Suppressor macrophage treated with lipopolysaccharide for 4 hours (primary cell): ENCODE measurements at regions not wholly inside any gene's neighbourhood (a gene's known extent, or its start where the extent isn't known, plus 50 kb on each side); places are given as distances from the start of the nearest gene placed in this dataset.
"Not testable (repeated sequence)": the region's sequence is repeated elsewhere in the genome, so short reads cannot be mapped to it uniquely, and the experiment has no call there.

ENCODE experiments used
- DNase-seq: peaks from one replicate; pipeline ENCODE4 v3.0.0-alpha.2; 2020

DNA sequence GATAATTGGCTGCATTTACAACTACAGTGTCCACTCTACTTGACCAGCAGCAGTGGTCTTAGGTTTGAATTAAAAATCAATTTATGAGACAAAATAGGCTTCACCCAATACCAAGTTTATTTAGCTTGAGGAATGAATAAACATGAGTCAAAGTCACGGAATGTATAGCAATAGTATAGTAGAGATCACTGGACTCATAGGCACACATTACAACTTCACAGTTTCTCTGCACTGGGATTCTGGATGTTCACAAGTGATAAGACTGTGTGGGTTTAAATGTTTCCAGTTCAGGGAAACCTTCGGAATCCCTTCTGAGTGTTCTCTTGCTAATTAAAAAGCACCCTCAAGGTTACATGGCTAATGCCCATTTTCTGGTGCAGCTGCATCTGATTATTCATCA is 1064.9 kb downstream of the SLITRK5 start:
- DNase-seq = no peak

DNA sequence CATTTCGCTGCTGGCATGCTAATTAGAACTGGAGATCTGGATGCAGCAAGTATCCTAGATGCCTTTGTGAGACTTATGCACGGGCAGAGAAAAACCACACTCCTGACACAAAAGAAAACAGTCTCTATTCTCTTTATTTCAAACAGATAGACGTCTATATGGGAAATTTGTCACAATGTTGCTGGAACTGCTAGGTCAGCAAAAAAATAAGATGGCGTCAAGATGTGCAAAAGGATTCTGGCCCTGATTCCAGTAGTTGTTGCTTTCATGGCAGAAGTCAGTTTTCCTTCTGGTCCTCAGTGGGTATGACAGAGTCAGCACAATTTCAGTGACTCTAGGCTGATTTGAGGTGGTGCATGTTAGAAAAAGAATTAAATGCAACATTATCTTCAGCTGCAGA is 1068.0 kb downstream of the SLITRK5 start:
- DNase-seq = no peak

DNA sequence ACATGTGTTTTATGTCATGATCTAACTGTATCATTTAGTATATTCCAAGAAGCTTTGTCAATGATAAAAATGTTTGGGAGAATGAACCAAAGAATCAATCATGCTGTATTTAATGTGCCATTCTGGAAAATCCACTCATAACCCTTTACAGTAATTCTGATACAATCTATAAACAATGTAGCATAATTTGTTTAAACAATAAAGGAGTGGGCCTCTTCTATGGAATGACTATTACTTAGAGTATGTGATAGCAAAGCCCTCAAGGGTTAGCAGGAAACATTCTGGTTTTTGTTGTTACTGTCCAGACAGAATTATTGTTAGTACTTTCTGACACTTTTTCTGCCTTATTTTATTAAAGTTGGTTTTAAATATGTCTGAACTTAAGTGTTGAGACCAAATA is 1073.1 kb downstream of the SLITRK5 start:
- no peak for DNase-seq

DNA sequence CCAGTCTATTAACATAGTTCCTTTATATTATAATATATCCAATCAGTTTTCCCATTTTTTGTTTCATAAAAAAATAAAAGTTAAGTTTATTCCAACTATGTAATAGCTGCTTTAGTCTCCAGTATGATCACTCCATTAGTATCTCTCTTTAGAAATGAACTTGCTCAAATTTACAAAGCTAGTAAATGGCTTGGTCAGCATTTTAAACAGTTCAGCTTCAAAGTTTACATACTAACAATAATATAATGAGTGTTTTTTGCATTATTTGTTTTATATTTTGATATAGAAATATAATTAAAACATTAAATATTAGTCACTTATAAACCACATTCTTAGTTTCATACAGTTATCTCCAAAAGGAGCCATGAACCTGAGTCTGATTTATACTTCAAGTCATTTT is 1073.8 kb downstream of the SLITRK5 start:
- DNase-seq = no peak

DNA sequence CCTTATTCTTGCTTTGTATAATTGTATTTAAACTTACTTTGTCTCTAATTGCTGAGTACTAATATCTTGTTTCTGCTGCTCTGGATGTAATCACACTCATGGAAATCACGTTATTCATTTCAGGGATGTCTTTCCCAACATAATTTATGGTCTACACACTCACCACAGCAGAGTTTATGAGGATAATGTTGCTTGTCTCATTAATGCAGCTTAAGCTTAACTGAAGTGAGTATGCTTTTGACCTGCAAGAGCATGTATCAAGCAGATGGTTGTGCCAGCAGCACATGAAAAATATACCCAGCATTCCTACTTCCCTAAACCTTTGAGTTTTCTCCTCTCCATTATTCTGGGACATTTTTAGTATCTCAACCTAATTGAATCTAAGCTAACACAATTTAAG is 1080.9 kb downstream of the SLITRK5 start:
- no peak for DNase-seq

DNA sequence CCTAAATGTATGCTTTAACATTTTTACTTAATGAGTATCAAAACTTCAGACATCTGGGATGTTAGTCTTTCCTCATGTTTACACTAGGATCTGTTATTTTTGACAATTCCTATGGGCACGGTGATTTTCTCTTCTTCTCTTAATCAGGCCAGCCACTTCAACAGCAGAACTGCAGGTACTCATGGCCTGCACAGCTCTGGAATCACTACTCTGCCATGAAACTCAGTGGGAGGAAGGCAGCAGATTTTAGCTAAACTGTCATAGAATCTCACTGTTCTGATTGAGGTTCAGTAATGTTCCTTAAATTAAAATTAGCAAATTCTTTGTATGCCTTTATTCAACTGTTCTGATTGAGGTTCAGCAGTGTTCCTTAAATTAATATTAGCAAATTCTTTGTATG is 1083.0 kb downstream of the SLITRK5 start:
- DNase-seq = no peak

DNA sequence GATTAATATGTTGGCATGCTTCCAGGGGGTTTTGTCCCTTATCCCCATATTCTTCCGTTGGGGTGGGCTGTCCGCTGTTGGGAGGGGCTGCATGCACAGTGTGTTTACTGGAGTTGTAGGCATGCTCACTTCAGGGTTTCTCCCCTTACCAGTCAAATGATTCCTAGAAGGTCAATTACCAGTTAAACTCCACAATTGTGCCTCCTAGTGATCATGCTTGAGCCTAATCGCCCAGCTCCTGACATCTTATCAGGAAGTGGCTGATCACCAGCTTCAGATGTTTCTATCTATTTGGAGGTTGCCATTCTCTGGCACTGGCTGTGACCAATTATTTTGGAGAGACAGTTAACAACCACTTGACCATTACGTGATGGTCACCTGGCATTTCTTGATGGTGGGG is 1090.0 kb downstream of the SLITRK5 start:
- DNase-seq = no peak

DNA sequence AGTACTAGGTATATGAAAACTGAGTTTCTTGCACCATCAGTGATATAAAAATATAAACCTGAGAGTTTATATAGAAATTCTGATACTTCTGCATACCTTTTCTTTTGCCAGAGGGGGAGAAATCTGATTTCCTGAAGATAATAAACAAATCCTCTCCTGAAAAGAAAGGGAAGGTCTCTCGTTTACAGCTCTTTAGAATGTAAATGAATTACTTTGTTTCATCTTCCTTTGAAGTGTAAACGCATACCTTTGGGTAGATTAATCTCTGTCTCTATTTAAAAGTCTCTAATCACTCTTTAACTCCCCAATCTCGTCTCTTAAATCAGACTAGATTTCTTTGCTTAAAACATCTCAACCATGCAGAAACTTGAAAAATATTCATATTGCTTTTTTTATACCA is 1092.9 kb downstream of the SLITRK5 start:
- no peak for DNase-seq

DNA sequence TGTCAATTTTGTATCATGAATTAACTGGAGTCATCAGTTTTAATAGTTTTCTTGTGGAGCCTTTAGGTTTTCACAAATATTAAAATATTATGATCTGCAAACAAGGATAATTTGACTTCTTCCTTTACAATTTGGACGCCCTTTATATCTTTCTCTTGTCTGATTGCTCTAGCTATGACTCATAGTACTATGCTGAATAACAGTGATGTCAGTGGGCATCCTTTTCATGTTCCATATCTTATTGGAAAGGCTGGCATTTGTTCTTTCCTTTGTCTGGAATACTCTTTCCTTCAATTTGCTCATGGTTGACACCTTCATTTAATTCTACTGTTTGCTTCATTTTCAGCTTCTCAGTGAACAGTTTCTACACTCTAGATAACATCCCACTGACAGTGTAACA is 1129.3 kb downstream of the SLITRK5 start:
- no peak for DNase-seq

DNA sequence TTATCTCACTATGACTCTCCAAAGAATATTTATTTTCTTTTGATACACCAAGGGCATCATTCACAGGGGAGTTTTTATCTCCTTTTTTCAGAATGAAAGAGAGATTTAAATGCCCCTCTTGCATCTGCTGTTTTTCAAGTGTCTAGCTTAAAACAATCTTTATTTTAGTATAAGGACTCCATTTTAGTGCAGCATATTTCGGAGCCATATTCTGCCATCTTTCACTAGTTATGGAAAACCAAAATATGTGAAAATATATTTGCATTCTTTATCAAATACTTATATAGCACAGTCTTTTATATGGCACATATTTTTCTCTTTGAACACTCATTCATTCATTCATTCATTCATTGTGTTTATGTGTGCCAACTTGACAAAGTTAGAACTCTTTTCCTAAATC is 1130.2 kb downstream of the SLITRK5 start:
- no peak for DNase-seq

DNA sequence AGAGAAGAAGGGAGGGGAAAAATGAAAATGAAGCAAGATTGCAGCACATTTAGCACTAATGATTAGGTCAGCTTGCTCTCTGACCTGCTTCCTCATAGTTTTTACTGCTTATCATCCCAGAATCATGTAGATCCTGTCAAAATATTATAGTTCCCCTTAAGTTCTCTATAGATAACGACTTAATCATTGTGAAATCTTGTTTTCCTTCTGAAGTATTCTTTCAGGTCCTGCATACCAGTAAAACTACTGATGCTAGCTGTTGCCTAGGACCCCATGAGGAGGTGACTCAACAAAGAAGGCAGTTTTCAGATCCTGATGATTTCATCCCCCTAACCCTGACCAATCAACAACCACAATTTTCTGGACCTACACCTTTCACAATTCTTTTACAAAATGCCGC is 1131.7 kb downstream of the SLITRK5 start:
- no peak for DNase-seq

DNA sequence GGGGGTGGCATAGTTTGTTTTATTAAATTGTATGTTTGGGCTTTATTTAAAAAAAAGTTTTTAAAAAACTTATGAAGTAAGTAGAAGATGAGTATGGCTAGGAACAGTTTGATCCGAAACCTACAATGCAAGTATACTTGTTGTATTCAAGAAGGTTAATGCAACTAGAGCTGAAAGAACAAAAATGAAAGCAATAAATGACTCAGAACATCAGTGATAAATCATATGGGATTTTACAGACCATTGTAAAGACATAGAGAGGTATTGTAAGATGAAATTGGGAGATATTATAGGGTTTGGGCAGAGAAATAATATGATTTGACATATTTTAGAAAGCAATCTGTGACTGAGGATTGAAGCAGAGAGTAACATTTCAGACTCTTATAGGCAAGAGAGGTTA is 1135.3 kb downstream of the SLITRK5 start:
- no peak for DNase-seq

DNA sequence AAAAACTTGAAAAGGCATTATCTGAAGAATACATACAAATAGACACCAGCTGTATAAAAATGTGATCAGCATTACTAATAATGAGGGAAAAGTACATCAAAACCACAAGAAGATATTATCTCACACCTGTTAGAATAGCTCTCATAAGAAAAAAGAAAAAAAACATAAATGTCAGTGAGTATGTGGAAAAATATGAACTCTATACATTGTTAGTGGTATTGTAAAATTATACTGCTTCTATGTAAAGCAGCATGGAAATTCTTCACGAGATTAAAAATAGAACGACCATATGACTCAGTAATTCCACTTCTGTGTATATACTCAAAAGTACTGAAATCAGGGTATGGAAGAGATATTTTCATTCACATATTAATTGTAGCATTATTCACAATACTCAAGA is 1146.4 kb downstream of the SLITRK5 start:
- DNase-seq = no peak

DNA sequence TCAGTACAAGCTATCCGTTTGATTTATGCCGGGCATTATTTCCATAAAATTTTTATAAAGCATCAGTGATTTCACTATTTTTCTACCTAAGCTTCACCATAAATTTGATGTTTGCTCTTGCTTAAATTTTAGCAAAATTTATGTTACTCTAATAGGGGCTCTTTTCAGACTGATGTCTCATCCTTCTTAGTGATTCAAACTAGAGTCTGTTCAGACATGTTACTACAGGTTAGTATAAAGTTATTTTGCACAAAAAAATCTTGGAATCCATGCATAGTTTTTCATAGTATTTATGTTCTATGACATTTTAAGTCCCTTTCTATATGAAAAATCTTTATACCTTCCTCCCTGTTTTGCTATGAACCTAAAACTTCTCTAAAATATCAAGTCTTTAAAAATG is 1151.9 kb downstream of the SLITRK5 start:
- DNase-seq = no peak

DNA sequence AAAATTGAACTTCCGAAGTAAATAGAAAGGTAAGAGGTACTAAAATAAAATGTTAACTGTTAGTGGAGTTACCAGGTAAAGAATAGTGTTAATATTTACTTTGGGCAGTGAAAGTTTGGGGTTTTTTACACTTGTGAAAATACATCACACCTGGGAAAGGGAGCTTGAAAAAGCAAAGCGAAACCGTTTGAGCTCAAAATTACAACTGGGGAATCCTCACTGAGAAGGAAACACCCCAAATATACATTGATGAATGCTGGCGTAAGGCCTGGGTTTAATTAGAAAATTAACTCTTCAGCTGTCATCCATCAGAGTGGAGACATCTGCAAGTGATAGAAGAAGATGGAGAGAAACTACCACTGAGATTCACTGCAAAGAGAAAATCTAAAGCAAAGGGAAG is 1153.0 kb downstream of the SLITRK5 start:
- DNase-seq = no peak

DNA sequence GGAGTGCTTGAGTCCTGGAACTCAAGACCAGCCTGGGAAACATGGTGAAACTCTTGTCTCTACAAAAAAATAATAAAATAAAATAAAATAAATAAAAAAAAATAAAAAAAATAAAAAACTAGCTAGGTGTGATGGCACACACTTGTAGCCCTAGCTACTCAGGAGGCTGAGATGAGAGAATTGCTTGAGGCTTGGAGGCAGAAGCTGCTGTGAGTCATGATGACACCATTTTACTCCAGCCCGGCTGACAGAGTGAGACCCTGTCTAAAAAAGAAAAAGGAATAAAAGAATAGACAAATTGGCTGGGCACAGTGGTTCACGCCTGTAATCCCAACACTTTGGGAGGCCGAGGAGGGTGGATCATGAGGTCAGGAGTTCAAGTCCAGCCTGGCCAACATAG is 1168.9 kb downstream of the SLITRK5 start:
- DNase-seq = no peak

DNA sequence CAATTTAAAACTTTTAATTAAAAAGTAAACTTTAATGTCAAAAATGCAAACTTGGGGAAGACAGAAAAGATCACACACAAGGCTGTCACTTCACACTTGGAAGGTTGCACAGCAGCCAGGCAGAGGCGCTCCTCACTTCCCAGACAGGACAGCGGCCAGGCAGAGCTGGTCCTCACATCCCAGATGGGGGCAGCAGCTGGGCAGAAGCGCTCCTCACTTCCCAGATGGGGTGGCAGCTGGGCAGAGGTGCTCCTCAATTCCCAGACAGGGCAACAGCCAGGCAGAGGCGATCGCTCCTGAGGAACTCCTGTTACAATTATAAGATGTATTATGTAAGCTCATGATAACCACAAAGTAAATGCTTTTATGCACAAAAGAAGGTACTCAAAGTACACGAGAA is 1181.1 kb downstream of the SLITRK5 start:
- DNase-seq = not testable (repeated sequence)

DNA sequence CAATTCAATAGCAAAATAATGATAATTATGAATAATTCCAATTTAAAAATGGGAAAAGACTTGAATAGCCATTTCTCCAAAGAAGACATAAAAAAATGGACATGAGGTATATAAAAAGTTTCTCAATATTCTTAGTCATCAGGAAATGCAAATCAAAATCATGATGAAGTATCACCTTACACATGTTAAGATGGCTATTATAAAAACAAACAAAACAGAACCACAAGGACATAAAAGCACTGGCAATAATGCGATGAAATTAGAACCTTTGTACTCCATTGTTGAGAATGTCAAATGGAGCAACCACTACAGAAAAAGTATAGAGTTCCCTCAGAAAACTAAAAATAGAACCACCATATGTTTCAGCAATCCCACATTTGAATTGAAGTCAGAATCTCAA is 1186.1 kb downstream of the SLITRK5 start:
- DNase-seq = no peak

DNA sequence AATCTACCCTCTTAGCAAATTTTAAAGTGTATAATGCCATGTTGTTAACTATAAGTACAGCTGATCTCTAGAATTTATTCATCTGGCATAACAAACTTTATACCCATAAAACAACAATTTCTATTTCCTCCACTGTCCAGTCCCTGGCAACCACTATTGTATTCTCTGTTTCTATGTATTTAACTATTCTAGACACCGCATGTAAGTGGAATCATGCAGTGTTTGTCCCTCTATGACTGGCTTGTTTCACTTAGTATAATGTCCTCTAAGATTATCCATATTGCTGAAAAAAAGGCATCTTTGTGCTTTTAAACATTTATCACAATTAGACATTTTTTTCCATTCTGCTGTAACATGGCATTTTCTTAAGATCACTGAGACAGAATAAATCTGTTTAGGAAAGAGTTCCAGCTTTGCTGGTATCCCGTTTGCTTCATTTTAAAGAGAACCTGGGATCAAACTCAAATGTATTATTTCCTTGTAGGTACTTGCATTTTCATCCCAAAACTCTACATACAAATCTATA is 1191.0 kb downstream of the SLITRK5 start:
- DNase-seq = no peak

DNA sequence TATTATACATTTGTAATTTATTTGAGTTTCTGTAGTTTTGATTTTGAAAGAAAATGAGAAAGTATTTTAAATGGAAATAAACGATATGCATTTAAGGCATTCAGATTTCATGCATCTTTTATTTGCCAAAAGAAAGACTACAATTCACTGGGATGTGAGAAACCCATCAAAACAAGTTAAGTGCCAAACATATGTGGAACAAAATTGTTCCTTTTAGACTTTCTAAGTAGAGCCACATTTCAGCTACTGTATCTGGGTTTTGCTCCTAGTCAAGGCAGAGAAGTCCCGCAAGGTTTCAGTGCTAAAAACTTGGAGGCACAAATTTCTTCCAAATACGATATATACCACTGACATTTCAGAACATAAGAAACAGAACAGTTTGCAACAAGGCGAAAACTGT is 1191.9 kb downstream of the SLITRK5 start:
- no peak for DNase-seq

DNA sequence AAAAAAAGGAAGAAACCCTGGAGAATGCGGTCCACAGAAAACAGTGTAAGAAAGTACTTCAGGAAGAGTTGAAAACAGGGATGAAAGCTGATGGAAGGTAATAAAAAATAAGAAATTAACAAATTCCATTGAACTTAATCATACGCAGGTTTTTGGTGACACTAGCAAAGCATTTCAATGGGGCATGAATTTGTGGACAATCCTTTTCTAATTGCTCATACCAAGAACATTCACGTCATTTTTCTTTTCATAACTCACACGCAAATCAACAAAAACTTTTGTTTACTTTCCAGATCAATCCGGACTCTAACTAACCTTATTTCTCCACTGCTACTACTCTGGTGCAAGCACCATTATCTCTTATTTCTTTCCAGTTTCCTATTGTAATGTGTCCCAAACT is 1195.0 kb downstream of the SLITRK5 start:
- DNase-seq = no peak

DNA sequence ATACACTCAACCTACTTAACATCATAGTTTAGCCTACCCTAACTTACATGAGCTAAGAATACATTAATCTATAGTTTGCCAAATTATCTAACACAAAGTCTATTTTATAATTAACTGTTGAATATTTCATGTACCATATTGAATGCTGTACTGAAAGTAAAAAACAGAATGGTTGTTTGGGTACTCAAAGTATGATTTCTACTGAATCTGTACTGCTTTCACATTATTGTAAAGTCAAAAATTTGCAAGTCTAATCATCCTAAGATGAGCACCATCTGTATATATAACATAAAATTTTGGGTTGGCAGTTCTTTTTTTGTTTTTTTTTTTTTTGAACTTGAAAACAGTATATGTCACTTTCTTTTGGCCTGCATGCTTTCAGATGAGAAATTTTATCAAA is 1212.6 kb downstream of the SLITRK5 start:
- no peak for DNase-seq

DNA sequence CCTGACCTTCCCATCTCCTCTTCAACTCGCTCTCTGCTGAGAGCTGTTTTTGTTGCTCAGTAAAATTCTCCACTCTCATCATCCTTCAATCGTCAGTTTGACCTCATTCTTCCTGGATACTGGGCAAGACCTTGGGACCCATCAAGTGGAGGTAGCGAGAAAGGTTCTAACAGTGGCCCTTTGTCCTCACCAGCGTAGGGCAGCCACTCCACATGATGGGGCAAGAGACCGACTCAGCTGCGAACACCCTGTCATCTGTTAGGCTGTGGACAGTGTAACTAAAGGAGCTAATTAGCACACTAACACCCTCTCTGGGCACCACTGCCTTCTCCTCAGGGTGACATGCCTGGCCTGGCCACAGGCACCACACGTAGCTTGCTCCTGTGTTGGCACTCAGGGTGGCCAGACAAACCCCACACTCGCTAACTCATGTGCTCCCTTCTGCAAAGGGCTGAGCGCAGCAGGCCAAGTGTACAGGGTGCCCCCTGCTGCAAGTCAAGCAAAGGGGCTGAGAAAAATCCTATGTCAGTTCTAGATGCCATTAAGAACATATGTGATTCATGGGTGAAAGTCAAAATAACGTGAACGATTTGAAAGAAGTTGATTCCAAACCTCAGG is 1216.0 kb downstream of the SLITRK5 start:
- DNase-seq = no peak

DNA sequence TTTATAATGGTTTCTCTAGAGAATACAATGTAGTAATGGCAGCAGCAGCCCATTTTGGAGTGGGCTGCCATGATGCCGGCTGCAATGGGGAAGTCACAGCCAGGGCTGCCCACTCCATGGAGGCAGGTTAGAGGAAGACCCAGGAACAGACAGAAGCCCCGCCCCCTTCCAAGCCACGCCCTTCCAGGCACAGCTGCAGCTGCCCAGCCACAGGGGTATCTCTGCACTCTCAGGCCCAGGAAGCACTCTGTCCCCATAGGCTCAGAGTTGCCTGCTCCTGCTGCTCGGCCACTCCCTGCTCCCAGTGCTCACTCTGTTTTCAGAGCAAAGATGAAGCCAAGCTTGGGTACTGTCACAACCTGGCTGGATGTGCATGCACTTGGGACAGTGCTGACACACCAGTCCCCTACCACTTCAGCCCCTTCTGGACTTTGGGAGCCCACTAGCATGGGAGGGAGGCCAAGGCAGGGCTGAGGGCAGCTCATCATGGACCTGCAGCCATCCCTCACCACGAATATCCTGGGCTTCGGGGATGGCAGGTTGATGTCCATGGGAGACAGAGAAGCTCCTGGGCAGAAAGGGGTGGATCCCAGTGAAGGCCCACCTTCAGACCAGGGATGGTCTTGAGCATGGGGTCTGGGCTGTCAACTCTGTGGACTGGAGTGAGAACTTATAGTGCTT is 1224.2 kb downstream of the SLITRK5 start:
- DNase-seq = no peak

DNA sequence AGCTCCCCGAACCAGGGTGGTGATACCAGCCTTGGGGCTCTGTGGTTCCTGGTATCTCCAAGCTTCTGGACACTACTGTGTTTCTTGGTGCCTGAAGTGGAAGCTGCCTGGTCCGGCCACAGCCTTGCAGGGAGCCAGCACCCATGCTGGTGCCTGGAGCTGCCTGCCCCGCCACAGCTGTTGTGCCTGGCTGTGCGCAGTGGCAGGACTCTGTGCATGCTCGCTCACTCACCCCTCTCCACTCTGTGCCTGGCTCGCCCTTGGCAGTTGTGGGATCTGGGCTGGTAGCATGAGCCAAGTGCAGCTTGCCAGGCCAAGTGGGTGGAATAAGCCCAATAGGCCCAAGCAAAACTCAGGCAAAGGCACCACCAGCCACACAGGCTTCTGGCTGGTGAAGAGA is 1225.3 kb downstream of the SLITRK5 start:
- DNase-seq = no peak
